IMR-90 (cell line): ENCODE measurements at regions not wholly inside any gene's neighbourhood (a gene's known extent, or its start where the extent isn't known, plus 50 kb on each side); places are given as distances from the start of the nearest gene placed in this dataset.

ENCODE experiments used
- ATAC-seq: fragments of 200-7000 bp; cut with Tn5 transposase; 2 replicates; pipeline ENCODE4 v1.9.1; 2020; ENCODE audit warnings: low read depth, mild to moderate bottlenecking, moderate library complexity
- BruUV-seq: library from RNA; stranded (reverse); fragments of 400-500 nt; replicated peaks from 2 replicates; lab custom pipeline; 2021; lab: Mats Ljungman, UMichigan
- CTCF ChIA-PET: fragments of 300-600 bp; formaldehyde crosslinking; extraction: SDS; loops from one replicate; lab custom pipeline; 2021; ENCODE audit warnings: antibody characterized with exemption; lab: Yijun Ruan, JAX
- POLR2A ChIA-PET: fragments of 300-600 bp; sonication (Branson Sonifier 250); formaldehyde crosslinking; loops from one replicate; lab custom pipeline; 2022; ENCODE audit warnings: antibody characterized with exemption; ENCODE audit not compliant: unreplicated experiment; lab: Charles Lee
- DNase-seq: peaks from one replicate; pipeline ENCODE4 v3.0.0; 2013
- H2AFZ ChIP-seq: replicated peaks from 2 replicates; pipeline ENCODE3; 2013; ENCODE audit warnings: low read length, mild to moderate bottlenecking; ENCODE audit not compliant: poor library complexity
- H2AK5ac ChIP-seq: 2 replicates; pipeline ENCODE4 v1.6.1; 2013; ENCODE audit warnings: low read depth, low read length, inconsistent platforms
- H2AK9ac ChIP-seq: replicated peaks from 2 replicates; pipeline ENCODE3; 2013; ENCODE audit warnings: mild to moderate bottlenecking, low read depth, low read length, moderate library complexity; ENCODE audit not compliant: poor library complexity
- H2BK120ac ChIP-seq: 2 replicates; pipeline ENCODE4 v1.6.1; 2013; ENCODE audit warnings: low read depth, low read length, inconsistent platforms
- H2BK15ac ChIP-seq: 3 replicates; pipeline ENCODE4 v1.6.1; 2013; ENCODE audit warnings: low read depth, low read length, inconsistent platforms
- H2BK20ac ChIP-seq: 2 replicates; pipeline ENCODE4 v1.6.1; 2013; ENCODE audit warnings: low read depth, mild to moderate bottlenecking, inconsistent platforms, low read length, moderate library complexity
- H2BK5ac ChIP-seq: 2 replicates; pipeline ENCODE4 v1.6.1; 2013; ENCODE audit warnings: mild to moderate bottlenecking, low read depth, low read length, inconsistent platforms; ENCODE audit not compliant: poor library complexity, severe bottlenecking
- H3K14ac ChIP-seq: replicated peaks from 2 replicates; pipeline ENCODE4 v1.6.1; 2013; ENCODE audit warnings: low read depth, low read length, inconsistent platforms
- H3K18ac ChIP-seq: 2 replicates; pipeline ENCODE4 v1.6.1; 2013; ENCODE audit warnings: low read depth, low read length, control low read depth
- H3K23ac ChIP-seq: 2 replicates; pipeline ENCODE4 v1.6.1; 2013; ENCODE audit warnings: low read depth, low read length, inconsistent platforms
- H3K27ac ChIP-seq: 2 replicates; pipeline ENCODE4 v1.5.1; 2013; ENCODE audit warnings: mild to moderate bottlenecking, control low read depth, low read length; ENCODE audit not compliant: insufficient read depth
- H3K27me3 ChIP-seq: 2 replicates; pipeline ENCODE4 v1.6.1; 2013; ENCODE audit warnings: low read length; ENCODE audit not compliant: control insufficient read depth, insufficient read depth
- H3K36me3 ChIP-seq: 2 replicates; pipeline ENCODE4 v1.6.1; 2013; ENCODE audit warnings: low read length, mixed read lengths; ENCODE audit not compliant: control insufficient read depth, insufficient read depth
- H3K4ac ChIP-seq: 2 replicates; pipeline ENCODE4 v1.6.1; 2013; ENCODE audit warnings: low read depth, low read length, inconsistent platforms
- H3K4me1 ChIP-seq: 2 replicates; pipeline ENCODE4 v1.6.1; 2013; ENCODE audit warnings: low read length, mixed read lengths; ENCODE audit not compliant: control insufficient read depth, insufficient read depth
- H3K4me2 ChIP-seq: 2 replicates; pipeline ENCODE4 v1.6.1; 2013; ENCODE audit warnings: low read depth, mild to moderate bottlenecking, control low read depth, low read length, moderate library complexity
- H3K4me3 ChIP-seq: 2 replicates; pipeline ENCODE4 v1.5.1; 2013; ENCODE audit warnings: low read depth, mild to moderate bottlenecking, control low read depth, low read length, moderate library complexity; ENCODE audit not compliant: insufficient read depth
- H3K56ac ChIP-seq: 2 replicates; pipeline ENCODE4 v1.6.1; 2013; ENCODE audit warnings: low read length, inconsistent platforms; ENCODE audit not compliant: insufficient read depth; ENCODE audit errors: extremely low read depth
- H3K79me1 ChIP-seq, 2 experiments: 2 replicates each; pipeline ENCODE4 v1.6.1; 2013; ENCODE audit warnings: low read length in 2 of 2, inconsistent platforms in 1 of 2, low read depth in 1 of 2
- H3K9ac ChIP-seq: 2 replicates; pipeline ENCODE4 v1.6.1; 2013; ENCODE audit warnings: low read depth, low read length, control low read depth
- H3K9me1 ChIP-seq: 2 replicates; pipeline ENCODE4 v1.6.1; 2013; ENCODE audit warnings: low read length, inconsistent platforms; ENCODE audit not compliant: insufficient read depth
- H3K9me3 ChIP-seq: 2 replicates; pipeline ENCODE4 v1.6.1; 2013; ENCODE audit warnings: low read length; ENCODE audit not compliant: control insufficient read depth, insufficient read depth
- H4K20me1 ChIP-seq: 2 replicates; pipeline ENCODE4 v1.6.1; 2013; ENCODE audit warnings: low read length, inconsistent platforms; ENCODE audit not compliant: insufficient read depth
- H4K5ac ChIP-seq: 2 replicates; pipeline ENCODE4 v1.6.1; 2013; ENCODE audit warnings: mild to moderate bottlenecking, low read depth, low read length, control low read depth
- H4K8ac ChIP-seq, 2 experiments: 2 replicates each; pipeline ENCODE4 v1.6.1; 2013; ENCODE audit warnings: low read depth in 2 of 2, low read length in 2 of 2, control low read depth in 1 of 2, inconsistent platforms in 1 of 2
- H4K91ac ChIP-seq: 2 replicates; pipeline ENCODE4 v1.6.1; 2013; ENCODE audit warnings: low read depth, low read length, inconsistent platforms; ENCODE audit not compliant: insufficient read depth
- BHLHE40 ChIP-seq: fragments of 150-350 bp; IDR thresholded peaks from 2 replicates; pipeline ENCODE4 v1.6.1; 2016; ENCODE audit warnings: mild to moderate bottlenecking, low read depth, low read length
- CEBPB ChIP-seq: IDR thresholded peaks from 2 replicates; pipeline ENCODE4 v1.6.1; 2012; ENCODE audit warnings: low read depth, low read length, improper control_type of control experiment
- MXI1 ChIP-seq: IDR thresholded peaks from 2 replicates; pipeline ENCODE4 v1.6.1; 2012; ENCODE audit warnings: low read depth, mild to moderate bottlenecking, low read length, moderate library complexity, borderline replicate concordance
- POLR2A ChIP-seq: IDR thresholded peaks from 2 replicates; pipeline ENCODE4 v1.6.1; 2012; ENCODE audit warnings: mild to moderate bottlenecking, low read depth, low read length
- RCOR1 ChIP-seq: IDR thresholded peaks from 2 replicates; pipeline ENCODE4 v1.6.1; 2012; ENCODE audit warnings: mild to moderate bottlenecking, low read length, improper control_type of control experiment; ENCODE audit not compliant: insufficient replicate concordance
- SMC3 ChIP-seq: fragments of 150-350 bp; IDR thresholded peaks from 2 replicates; pipeline ENCODE4 v1.6.1; 2016; ENCODE audit warnings: low read depth, mild to moderate bottlenecking, antibody characterized with exemption, low read length, moderate library complexity
- WGBS, 2 experiments: methylation state at CpG; one replicate each; pipeline versions ENCODE4 v1.1.5 to v1.1.7; 2013; ENCODE audit warnings: missing lambda C conversion rate in 2 of 2; ENCODE audit not compliant: insufficient read length in 1 of 2; ENCODE audit errors: extremely low coverage in 2 of 2; 5-methylcytosine and 5-hydroxymethylcytosine counted together
- dilution Hi-C: fragments of 300-500 bp; cut with HindIII; formaldehyde crosslinking; loops from one replicate; pipeline ENCODE4 v1.14.3; 2018; ENCODE audit warnings: low sequenced_read_pairs; ENCODE audit not compliant: unreplicated experiment
- in situ Hi-C: fragments of 300-500 bp; cut with MboI; formaldehyde crosslinking; loops from 3 replicates; pipeline ENCODE4 v1.14.3; 2019; ENCODE audit warnings: low sequenced_read_pairs, inconsistent platforms, mixed read lengths
- intact Hi-C: fragments of 100-400 bp; cut with micrococcal nuclease; formaldehyde crosslinking; loops from 2 replicates; pipeline ENCODE4 v1.10.0; 2022

DNA sequence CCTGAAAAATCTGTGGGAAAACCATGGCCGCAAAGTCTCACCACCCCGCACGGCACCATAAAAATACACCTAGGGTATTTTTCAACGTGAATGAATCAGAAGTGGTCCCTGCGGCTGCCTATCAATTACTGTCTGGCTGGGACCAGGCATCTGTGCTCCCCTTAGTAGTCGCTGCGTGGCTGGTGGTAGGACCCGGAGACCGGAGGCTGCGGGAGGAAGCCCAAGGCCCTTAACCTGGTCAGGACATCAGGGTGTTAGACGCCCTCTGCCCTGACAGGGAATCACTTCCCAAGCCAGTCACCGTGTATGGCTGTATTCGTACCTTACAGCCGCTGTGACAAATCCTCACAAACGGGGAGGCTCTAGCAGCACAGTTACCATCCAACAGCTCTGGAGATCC, 141.5 kb upstream of the PPP2R2D start:
- H2AK9ac ChIP-seq, result no peak overlapping the region
- no peak overlapping the region for H4K91ac ChIP-seq
- no peak for TF ChIP-seq POLR2A
- no peak for TF ChIP-seq CEBPB
- no peak for TF ChIP-seq RCOR1
- TF ChIP-seq SMC3, result no peak
- TF ChIP-seq MXI1, result no peak
- TF ChIP-seq BHLHE40, result no peak
- ChIA-PET CTCF (no interaction called here), POLR2A (no interaction called here)
- H3K79me1 ChIP-seq, result no peaks in the 10 kb centered on the region
- H3K9me1 ChIP-seq, result no peaks in the 10 kb centered on the region
- no peak overlapping the region for H3K4ac ChIP-seq
- no peak overlapping the region for H3K4me2 ChIP-seq
- H3K18ac ChIP-seq, result no peak overlapping the region
- H4K5ac ChIP-seq, result no peak overlapping the region
- no peak overlapping the region for H2AFZ ChIP-seq
- no peak overlapping the region for H3K4me3 ChIP-seq
- H3K27ac ChIP-seq, result no peak overlapping the region
- no peak overlapping the region for H2AK5ac ChIP-seq
- 80% methylated on average over 4 of the region's 15 CpGs; no CpG with 5 or more reads in 1 of the 2 experiments for WGBS, 2 experiments
- H3K9ac ChIP-seq, result no peak overlapping the region
- no peaks in the 10 kb centered on the region for H3K27me3 ChIP-seq
- in situ Hi-C loops (no loop called here), dilution Hi-C loops (no loop called here), intact Hi-C loops (no loop called here)
- H3K4me1 ChIP-seq, result no peaks in the 10 kb centered on the region
- no TSS peak for BruUV-seq
- no peak overlapping the region for H3K56ac ChIP-seq
- H3K9me3 ChIP-seq, result peaks cover 44% of the 10 kb centered on the region
- H3K23ac ChIP-seq, result no peak overlapping the region
- no peak overlapping the region for H2BK20ac ChIP-seq
- H2BK15ac ChIP-seq, result no peak overlapping the region
- H4K8ac ChIP-seq, result no peak overlapping the region
- no peaks in the 10 kb centered on the region for H3K36me3 ChIP-seq
- no peak overlapping the region for H2BK5ac ChIP-seq
- H4K20me1 ChIP-seq, result no peaks in the 10 kb centered on the region
- DNase-seq (no peak), ATAC-seq (no peak)
- no peak overlapping the region for H2BK120ac ChIP-seq
- H3K14ac ChIP-seq, result no peak overlapping the region
